HL-60 (cell line): ENCODE measurements at regions not wholly inside any gene's neighbourhood (a gene's known extent, or its start where the extent isn't known, plus 50 kb on each side); places are given as distances from the start of the nearest gene placed in this dataset.

Experiments
- DNase-seq, 2 experiments: peaks; one replicate each; pipeline ENCODE4 v3.0.0-alpha.2; 2010 to 2020; ENCODE audit warnings: low read depth in 1 of 2, low spot score in 1 of 2
- H3K27ac ChIP-seq: fragments of 250-450 bp; sonication (Bioruptor Pico); replicated peaks from 2 replicates; pipeline ENCODE4 v1.5.1; 2020; ENCODE audit warnings: mild to moderate bottlenecking, moderate library complexity
- H3K27me3 ChIP-seq: fragments of 250-450 bp; sonication (Bioruptor Pico); 2 replicates; pipeline ENCODE4 v1.5.1; 2021; ENCODE audit warnings: mild to moderate bottlenecking, moderate library complexity; ENCODE audit not compliant: insufficient read depth, poor library complexity, severe bottlenecking
- H3K4me3 ChIP-seq: replicated peaks from 2 replicates; pipeline ENCODE4 v1.5.1; 2011; ENCODE audit warnings: mild to moderate bottlenecking, control low read depth, low read length; ENCODE audit not compliant: insufficient read depth
- GABPA ChIP-seq: IDR thresholded peaks from 2 replicates; pipeline ENCODE4 v1.6.1; 2012; ENCODE audit warnings: low read depth
- POLR2AphosphoS5 ChIP-seq: IDR thresholded peaks from 2 replicates; pipeline ENCODE4 v1.6.1; 2012; ENCODE audit warnings: low read depth
- SPI1 ChIP-seq: IDR thresholded peaks from 2 replicates; pipeline ENCODE4 v1.6.1; 2012; ENCODE audit warnings: low read depth, mild to moderate bottlenecking, borderline replicate concordance
- TF ChIP-seq, protein P1 (sequence below): IDR thresholded peaks from one replicate; pipeline ENCODE4 v1.5.1; 2011; ENCODE audit warnings: low read length, control low read depth, inconsistent platforms; ENCODE audit not compliant: insufficient read depth
- TF ChIP-seq, protein P2 (sequence below): IDR thresholded peaks from 2 replicates; pipeline ENCODE4 v1.6.1; 2012; ENCODE audit warnings: low read depth; ENCODE audit not compliant: insufficient replicate concordance

DNA sequence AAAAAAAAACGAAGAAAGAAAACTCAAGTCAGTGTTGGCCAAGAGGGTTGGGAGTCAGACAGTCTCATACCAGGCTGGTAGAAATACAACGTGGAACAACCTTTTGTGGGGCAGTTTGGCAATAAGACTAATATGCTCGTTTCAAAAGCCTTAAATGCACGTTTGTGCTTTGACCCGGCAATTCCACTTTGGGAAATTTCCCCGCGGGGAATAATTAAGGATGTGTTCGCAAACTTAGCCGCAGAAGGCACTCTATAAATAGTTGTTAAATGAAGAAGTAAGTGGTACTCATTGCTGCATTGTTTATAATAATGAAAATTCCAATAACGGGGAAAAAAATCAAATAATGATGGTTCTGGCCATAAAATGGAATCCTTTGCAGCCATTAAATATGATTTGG, 664.8 kb upstream of the EEF2KMT start:
- DNase-seq, result no peak
- H3K27ac ChIP-seq, result no peak overlapping the region
- no peaks in the 10 kb centered on the region for H3K27me3 ChIP-seq
- no peak overlapping the region for H3K4me3 ChIP-seq
- TF ChIP-seq SPI1 (no peak), POLR2AphosphoS5 (no peak), GABPA (no peak)
- TF ChIP-seq, protein P1, sequence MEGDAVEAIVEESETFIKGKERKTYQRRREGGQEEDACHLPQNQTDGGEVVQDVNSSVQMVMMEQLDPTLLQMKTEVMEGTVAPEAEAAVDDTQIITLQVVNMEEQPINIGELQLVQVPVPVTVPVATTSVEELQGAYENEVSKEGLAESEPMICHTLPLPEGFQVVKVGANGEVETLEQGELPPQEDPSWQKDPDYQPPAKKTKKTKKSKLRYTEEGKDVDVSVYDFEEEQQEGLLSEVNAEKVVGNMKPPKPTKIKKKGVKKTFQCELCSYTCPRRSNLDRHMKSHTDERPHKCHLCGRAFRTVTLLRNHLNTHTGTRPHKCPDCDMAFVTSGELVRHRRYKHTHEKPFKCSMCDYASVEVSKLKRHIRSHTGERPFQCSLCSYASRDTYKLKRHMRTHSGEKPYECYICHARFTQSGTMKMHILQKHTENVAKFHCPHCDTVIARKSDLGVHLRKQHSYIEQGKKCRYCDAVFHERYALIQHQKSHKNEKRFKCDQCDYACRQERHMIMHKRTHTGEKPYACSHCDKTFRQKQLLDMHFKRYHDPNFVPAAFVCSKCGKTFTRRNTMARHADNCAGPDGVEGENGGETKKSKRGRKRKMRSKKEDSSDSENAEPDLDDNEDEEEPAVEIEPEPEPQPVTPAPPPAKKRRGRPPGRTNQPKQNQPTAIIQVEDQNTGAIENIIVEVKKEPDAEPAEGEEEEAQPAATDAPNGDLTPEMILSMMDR, result no peak

DNA sequence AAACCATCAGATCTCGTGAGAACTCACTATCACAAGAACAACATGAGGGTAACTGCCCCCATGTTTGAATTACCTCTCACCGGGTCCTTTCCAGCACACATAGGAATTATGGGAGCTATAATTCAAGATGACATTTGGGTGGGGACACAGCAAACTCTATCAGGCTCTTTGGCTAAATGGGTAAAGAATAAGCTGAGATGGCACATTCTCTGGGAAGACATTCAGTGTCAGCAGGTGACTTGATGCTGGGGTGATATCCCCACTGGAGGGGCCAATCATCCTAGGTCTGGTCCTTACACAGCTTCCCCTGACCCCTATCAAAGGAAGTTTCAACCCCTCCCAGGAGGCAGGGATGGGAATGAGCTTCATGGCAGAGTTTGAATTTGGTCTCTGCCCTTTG, 664.0 kb upstream of the EEF2KMT start:
- H3K27ac ChIP-seq, result no peak overlapping the region
- DNase-seq, result no peak
- TF ChIP-seq SPI1, result no peak
- TF ChIP-seq, protein P2, sequence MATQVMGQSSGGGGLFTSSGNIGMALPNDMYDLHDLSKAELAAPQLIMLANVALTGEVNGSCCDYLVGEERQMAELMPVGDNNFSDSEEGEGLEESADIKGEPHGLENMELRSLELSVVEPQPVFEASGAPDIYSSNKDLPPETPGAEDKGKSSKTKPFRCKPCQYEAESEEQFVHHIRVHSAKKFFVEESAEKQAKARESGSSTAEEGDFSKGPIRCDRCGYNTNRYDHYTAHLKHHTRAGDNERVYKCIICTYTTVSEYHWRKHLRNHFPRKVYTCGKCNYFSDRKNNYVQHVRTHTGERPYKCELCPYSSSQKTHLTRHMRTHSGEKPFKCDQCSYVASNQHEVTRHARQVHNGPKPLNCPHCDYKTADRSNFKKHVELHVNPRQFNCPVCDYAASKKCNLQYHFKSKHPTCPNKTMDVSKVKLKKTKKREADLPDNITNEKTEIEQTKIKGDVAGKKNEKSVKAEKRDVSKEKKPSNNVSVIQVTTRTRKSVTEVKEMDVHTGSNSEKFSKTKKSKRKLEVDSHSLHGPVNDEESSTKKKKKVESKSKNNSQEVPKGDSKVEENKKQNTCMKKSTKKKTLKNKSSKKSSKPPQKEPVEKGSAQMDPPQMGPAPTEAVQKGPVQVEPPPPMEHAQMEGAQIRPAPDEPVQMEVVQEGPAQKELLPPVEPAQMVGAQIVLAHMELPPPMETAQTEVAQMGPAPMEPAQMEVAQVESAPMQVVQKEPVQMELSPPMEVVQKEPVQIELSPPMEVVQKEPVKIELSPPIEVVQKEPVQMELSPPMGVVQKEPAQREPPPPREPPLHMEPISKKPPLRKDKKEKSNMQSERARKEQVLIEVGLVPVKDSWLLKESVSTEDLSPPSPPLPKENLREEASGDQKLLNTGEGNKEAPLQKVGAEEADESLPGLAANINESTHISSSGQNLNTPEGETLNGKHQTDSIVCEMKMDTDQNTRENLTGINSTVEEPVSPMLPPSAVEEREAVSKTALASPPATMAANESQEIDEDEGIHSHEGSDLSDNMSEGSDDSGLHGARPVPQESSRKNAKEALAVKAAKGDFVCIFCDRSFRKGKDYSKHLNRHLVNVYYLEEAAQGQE, result no peak
- TF ChIP-seq POLR2AphosphoS5, result no peak
- TF ChIP-seq, protein P1, result no peak
- TF ChIP-seq GABPA, result no peak
- no peaks in the 10 kb centered on the region for H3K27me3 ChIP-seq
- H3K4me3 ChIP-seq, result no peak overlapping the region

DNA sequence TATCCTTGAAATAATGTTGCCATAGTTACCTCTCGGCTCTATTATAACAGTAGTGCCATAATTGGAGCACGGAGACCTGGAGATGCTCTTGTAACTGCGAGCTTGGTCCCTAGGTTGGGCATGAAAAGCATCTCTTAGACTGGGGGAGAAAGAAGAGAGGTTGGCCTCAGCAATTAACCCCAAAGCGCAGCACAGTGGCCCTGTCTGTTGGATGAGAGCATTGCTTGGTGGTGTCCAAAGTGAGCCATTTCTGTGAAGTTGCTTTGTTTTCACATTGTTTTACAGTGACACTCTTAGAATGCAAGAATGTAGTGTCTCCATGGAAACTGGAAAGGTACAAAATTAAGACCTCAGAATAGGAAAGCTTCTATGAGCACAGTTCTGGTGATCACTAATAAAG, 660.7 kb upstream of the EEF2KMT start:
- no peak overlapping the region for H3K4me3 ChIP-seq
- no peaks in the 10 kb centered on the region for H3K27me3 ChIP-seq
- TF ChIP-seq, protein P2, result no peak
- TF ChIP-seq POLR2AphosphoS5 (no peak), SPI1 (no peak)
- TF ChIP-seq, protein P1, result no peak
- no peak overlapping the region for H3K27ac ChIP-seq
- no peak for DNase-seq

DNA sequence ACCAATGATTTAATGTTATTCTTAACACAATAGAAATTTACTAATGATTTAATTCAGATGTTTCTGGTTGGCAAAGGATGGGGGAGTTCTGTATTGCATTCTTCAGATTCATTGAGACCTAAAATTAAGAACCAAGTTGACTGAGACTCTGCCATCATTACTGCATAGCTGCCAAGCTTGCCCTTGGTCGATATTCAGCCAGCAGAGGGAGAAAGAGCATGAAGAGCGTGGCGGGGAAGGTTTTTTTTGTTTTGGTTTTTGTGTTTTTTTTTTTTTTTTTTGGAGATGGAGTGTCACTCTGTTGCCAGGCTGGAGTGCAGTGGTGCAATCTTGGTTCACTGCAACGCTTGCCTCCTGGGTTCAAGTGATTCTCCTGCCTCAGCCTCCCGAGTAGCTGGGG, 659.4 kb upstream of the EEF2KMT start:
- Histone ChIP-seq H3K27ac (no peak overlapping the region), H3K4me3 (no peak overlapping the region), H3K27me3 (no peaks in the 10 kb centered on the region)
- TF ChIP-seq, protein P1, result no peak
- TF ChIP-seq GABPA, result no peak
- TF ChIP-seq POLR2AphosphoS5, result no peak
- TF ChIP-seq, protein P2, result no peak
- TF ChIP-seq SPI1, result no peak
- no peak for DNase-seq
